GM23338 (cell line): ENCODE measurements at regions not wholly inside any gene's neighbourhood (a gene's known extent, or its start where the extent isn't known, plus 50 kb on each side); places are given as distances from the start of the nearest gene placed in this dataset.

Source experiments
- ATAC-seq: fragments of 200-7000 bp; cut with Tn5 transposase; 3 replicates; pipeline ENCODE4 v1.9.1; 2020
- DNase-seq: peaks from one replicate; pipeline ENCODE4 v3.0.0-alpha.2; 2015; ENCODE audit warnings: low spot score
- H2AFZ ChIP-seq: fragments of 200-600 bp; sonication (generic); 2 replicates; pipeline ENCODE4 v1.8.0; 2016; ENCODE audit warnings: antibody characterized with exemption, mild to moderate bottlenecking, moderate library complexity
- H3F3A ChIP-seq: fragments of 200-600 bp; sonication (generic); replicated peaks from 2 replicates; pipeline ENCODE4 v1.8.0; 2017; ENCODE audit warnings: antibody characterized with exemption, mixed run types, low read depth
- H3K27ac ChIP-seq: fragments of 200-600 bp; sonication (generic); 2 replicates; pipeline ENCODE4 v1.6.1; 2016; ENCODE audit warnings: low read depth
- H3K27me3 ChIP-seq: fragments of 200-600 bp; sonication (generic); 2 replicates; pipeline ENCODE4 v1.8.0; 2016; ENCODE audit warnings: mild to moderate bottlenecking, mixed run types, moderate library complexity; ENCODE audit not compliant: insufficient read depth
- H3K36me3 ChIP-seq: fragments of 200-600 bp; sonication (generic); 2 replicates; pipeline ENCODE4 v1.8.0; 2016; ENCODE audit warnings: mild to moderate bottlenecking; ENCODE audit not compliant: insufficient read depth
- H3K4me1 ChIP-seq: fragments of 200-600 bp; sonication (generic); 2 replicates; pipeline ENCODE4 v1.8.0; 2016; ENCODE audit warnings: mild to moderate bottlenecking, moderate library complexity; ENCODE audit not compliant: insufficient read depth
- H3K4me2 ChIP-seq: fragments of 200-600 bp; sonication (generic); 2 replicates; pipeline ENCODE4 v1.7.1; 2017; ENCODE audit warnings: mixed run types
- H3K4me3 ChIP-seq: fragments of 200-600 bp; sonication (generic); 2 replicates; pipeline ENCODE4 v1.6.1; 2016; ENCODE audit warnings: mixed run types
- H3K79me2 ChIP-seq: fragments of 200-600 bp; sonication (generic); replicated peaks from 2 replicates; pipeline ENCODE4 v1.8.0; 2017; ENCODE audit warnings: mild to moderate bottlenecking; ENCODE audit not compliant: insufficient read depth
- H3K9me2 ChIP-seq: fragments of 200-600 bp; sonication (generic); 2 replicates; pipeline ENCODE4 v1.8.0; 2017; ENCODE audit not compliant: insufficient read depth
- H4K20me1 ChIP-seq: fragments of 200-600 bp; sonication (generic); replicated peaks from 2 replicates; pipeline ENCODE4 v1.8.0; 2017; ENCODE audit warnings: mild to moderate bottlenecking; ENCODE audit not compliant: insufficient read depth
- H3K27ac Mint-ChIP-seq: 2 replicates; pipeline ENCODE4 v1.8.0; 2020; ENCODE audit warnings: inconsistent platforms, mild to moderate bottlenecking, moderate library complexity, mixed read lengths
- H3K27me3 Mint-ChIP-seq: 3 replicates; pipeline ENCODE4 v1.8.0; 2022; ENCODE audit warnings: low read depth, mild to moderate bottlenecking, moderate library complexity, mixed read lengths, inconsistent platforms; ENCODE audit not compliant: insufficient read depth, poor library complexity
- H3K36me3 Mint-ChIP-seq: 3 replicates; pipeline ENCODE4 v1.8.0; 2021; ENCODE audit warnings: low read depth, mild to moderate bottlenecking, inconsistent platforms, moderate library complexity, mixed read lengths
- H3K4me1 Mint-ChIP-seq: 3 replicates; pipeline ENCODE4 v1.8.0; 2020; ENCODE audit warnings: mild to moderate bottlenecking, inconsistent platforms, mixed read lengths
- H3K4me3 Mint-ChIP-seq: 3 replicates; pipeline ENCODE4 v1.8.0; 2021; ENCODE audit warnings: moderate library complexity, mild to moderate bottlenecking, inconsistent platforms, mixed read lengths
- H3K9me3 Mint-ChIP-seq: 3 replicates; pipeline ENCODE4 v1.8.0; 2020; ENCODE audit warnings: moderate library complexity, mild to moderate bottlenecking, inconsistent platforms, mixed read lengths
- CREB1 ChIP-seq: fragments of 250-450 bp; sonication (Bioruptor Pico); IDR thresholded peaks from 2 replicates; pipeline ENCODE4 v1.5.0; 2020; ENCODE audit warnings: low read depth, mild to moderate bottlenecking, moderate library complexity
- EZH2 ChIP-seq: fragments of 200-600 bp; sonication (generic); IDR thresholded peaks from one replicate; pipeline ENCODE4 v1.8.0; 2017; ENCODE audit warnings: antibody characterized with exemption, mild to moderate bottlenecking, low read depth; ENCODE audit not compliant: unreplicated experiment
- EZH2phosphoT487 ChIP-seq: fragments of 200-600 bp; sonication (generic); IDR thresholded peaks from one replicate; pipeline ENCODE4 v1.8.1; 2018; ENCODE audit warnings: antibody characterized with exemption; ENCODE audit not compliant: unreplicated experiment
- JUNB ChIP-seq: IDR thresholded peaks from one replicate; pipeline ENCODE4 v1.6.1; 2016; ENCODE audit warnings: antibody characterized with exemption; ENCODE audit not compliant: unreplicated experiment
- NANOG ChIP-seq: IDR thresholded peaks from 2 replicates; pipeline ENCODE4 v1.6.1; 2016; ENCODE audit warnings: antibody characterized with exemption, borderline replicate concordance
- POLR2AphosphoS5 ChIP-seq: IDR thresholded peaks from 2 replicates; pipeline ENCODE4 v1.6.1; 2016; ENCODE audit warnings: antibody characterized with exemption, low read depth
- REST ChIP-seq: IDR thresholded peaks from one replicate; pipeline ENCODE4 v1.6.1; 2018; ENCODE audit warnings: antibody characterized with exemption; ENCODE audit not compliant: unreplicated experiment
- STAT1 ChIP-seq: IDR thresholded peaks from one replicate; pipeline ENCODE4 v1.6.1; 2016; ENCODE audit warnings: antibody characterized with exemption; ENCODE audit not compliant: unreplicated experiment
- ZNF114 ChIP-seq: fragments of 250-450 bp; sonication (Bioruptor Pico); IDR thresholded peaks from 2 replicates; pipeline ENCODE4 v1.5.0; 2020; ENCODE audit warnings: mild to moderate bottlenecking, moderate library complexity
- ZNF331 ChIP-seq: fragments of 250-450 bp; sonication (Bioruptor Pico); IDR thresholded peaks from 2 replicates; pipeline ENCODE4 v1.5.0; 2020; ENCODE audit warnings: low read depth, mild to moderate bottlenecking, moderate library complexity
- ZNF462 ChIP-seq: fragments of 250-450 bp; sonication (Bioruptor Pico); IDR thresholded peaks from 2 replicates; pipeline ENCODE4 v1.5.0; 2020; ENCODE audit warnings: mild to moderate bottlenecking, moderate library complexity
- TF ChIP-seq, protein P1 (sequence below): IDR thresholded peaks from 2 replicates; pipeline ENCODE4 v1.6.1; 2016; ENCODE audit warnings: antibody characterized with exemption
- TF ChIP-seq, protein P2 (sequence below), 2 experiments: fragments of 200-600 bp in 1 of 2; sonication (generic) in 1 of 2; conservative IDR thresholded peaks; 2 replicates each; pipeline versions ENCODE4 v1.5.1 to v1.6.1; 2016 to 2017; ENCODE audit warnings: antibody characterized with exemption in 2 of 2, low read depth in 2 of 2, mild to moderate bottlenecking in 2 of 2, moderate library complexity in 1 of 2

DNA sequence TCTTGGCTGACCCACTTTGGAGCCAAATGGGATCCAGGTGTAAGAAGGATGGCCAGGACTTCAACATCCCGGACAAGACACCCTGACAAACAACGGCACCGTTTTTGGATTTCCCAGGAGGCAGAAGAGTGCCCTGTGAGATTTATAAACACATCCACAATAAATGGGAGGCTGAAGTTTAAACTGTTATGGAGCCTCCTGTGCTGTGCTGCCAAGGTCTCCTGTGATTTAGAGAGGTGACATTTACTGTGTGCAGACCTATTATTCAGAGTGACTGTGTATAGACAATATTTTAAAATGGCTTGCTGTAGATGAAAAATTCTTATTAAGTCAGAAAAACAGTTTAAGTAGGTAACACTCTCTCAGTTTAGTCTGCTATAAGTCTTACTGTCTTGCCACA lies 401.5 kb upstream of the ETAA1 start:
- no peaks in the 10 kb centered on the region for H3K4me1 ChIP-seq
- H3K36me3 ChIP-seq = no peaks in the 10 kb centered on the region
- no peak overlapping the region for H3K4me3 ChIP-seq
- no peaks in the 10 kb centered on the region for H3F3A ChIP-seq
- H3K4me3 Mint-ChIP-seq = no peak overlapping the region
- H3K27me3 Mint-ChIP-seq = no peaks in the 10 kb centered on the region
- H4K20me1 ChIP-seq = no peaks in the 10 kb centered on the region
- H3K27me3 ChIP-seq = no peaks in the 10 kb centered on the region
- H3K4me2 ChIP-seq = no peak overlapping the region
- TF ChIP-seq ZNF114 (CRISPR knock-in tag) (no peak), CREB1 (no peak), ZNF331 (CRISPR knock-in tag) (no peak), ZNF462 (CRISPR knock-in tag) (no peak), STAT1 (no peak), JUNB (no peak), POLR2AphosphoS5 (no peak), EZH2 (no peak), EZH2phosphoT487 (no peak), REST (no peak), NANOG (no peak)
- TF ChIP-seq, protein P1, sequence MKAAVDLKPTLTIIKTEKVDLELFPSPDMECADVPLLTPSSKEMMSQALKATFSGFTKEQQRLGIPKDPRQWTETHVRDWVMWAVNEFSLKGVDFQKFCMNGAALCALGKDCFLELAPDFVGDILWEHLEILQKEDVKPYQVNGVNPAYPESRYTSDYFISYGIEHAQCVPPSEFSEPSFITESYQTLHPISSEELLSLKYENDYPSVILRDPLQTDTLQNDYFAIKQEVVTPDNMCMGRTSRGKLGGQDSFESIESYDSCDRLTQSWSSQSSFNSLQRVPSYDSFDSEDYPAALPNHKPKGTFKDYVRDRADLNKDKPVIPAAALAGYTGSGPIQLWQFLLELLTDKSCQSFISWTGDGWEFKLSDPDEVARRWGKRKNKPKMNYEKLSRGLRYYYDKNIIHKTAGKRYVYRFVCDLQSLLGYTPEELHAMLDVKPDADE = no peak
- TF ChIP-seq, protein P2, sequence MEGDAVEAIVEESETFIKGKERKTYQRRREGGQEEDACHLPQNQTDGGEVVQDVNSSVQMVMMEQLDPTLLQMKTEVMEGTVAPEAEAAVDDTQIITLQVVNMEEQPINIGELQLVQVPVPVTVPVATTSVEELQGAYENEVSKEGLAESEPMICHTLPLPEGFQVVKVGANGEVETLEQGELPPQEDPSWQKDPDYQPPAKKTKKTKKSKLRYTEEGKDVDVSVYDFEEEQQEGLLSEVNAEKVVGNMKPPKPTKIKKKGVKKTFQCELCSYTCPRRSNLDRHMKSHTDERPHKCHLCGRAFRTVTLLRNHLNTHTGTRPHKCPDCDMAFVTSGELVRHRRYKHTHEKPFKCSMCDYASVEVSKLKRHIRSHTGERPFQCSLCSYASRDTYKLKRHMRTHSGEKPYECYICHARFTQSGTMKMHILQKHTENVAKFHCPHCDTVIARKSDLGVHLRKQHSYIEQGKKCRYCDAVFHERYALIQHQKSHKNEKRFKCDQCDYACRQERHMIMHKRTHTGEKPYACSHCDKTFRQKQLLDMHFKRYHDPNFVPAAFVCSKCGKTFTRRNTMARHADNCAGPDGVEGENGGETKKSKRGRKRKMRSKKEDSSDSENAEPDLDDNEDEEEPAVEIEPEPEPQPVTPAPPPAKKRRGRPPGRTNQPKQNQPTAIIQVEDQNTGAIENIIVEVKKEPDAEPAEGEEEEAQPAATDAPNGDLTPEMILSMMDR (conservative IDR thresholded peaks at IDR 0.05; ENCODE audit: low read depth in 2 of 2) = no peak
- no peak overlapping the region for H3K27ac Mint-ChIP-seq
- no peaks in the 10 kb centered on the region for H3K4me1 Mint-ChIP-seq
- no peak for ATAC-seq
- no peaks in the 10 kb centered on the region for H3K36me3 Mint-ChIP-seq
- H3K27ac ChIP-seq = no peak overlapping the region
- H3K9me3 Mint-ChIP-seq = no peaks in the 10 kb centered on the region
- no peaks in the 10 kb centered on the region for H3K79me2 ChIP-seq
- no peaks in the 10 kb centered on the region for H3K9me2 ChIP-seq
- DNase-seq = no peak
- H2AFZ ChIP-seq = no peak overlapping the region
